ENCODE measurements at regions not wholly inside any gene's neighbourhood (a gene's known extent, or its start where the extent isn't known, plus 50 kb on each side); places are given as distances from the start of the nearest gene placed in this dataset.

GRCh38 chr6:63114610-63115211 is 96.6 kb upstream of the FKBP1C start:
- DNase-seq (ENCODE audit: extremely low read depth, insufficient read length) = no peak
- no peaks in the 10 kb centered on the region for H3K27me3 ChIP-seq (replicated peaks; ENCODE audit: control insufficient read depth, insufficient read depth, low read length)
- TF ChIP-seq CTCF (IDR thresholded peaks at IDR 0.05; ENCODE audit: insufficient read depth, low read length, poor library complexity, severe bottlenecking) = no peak
- no peaks in the 10 kb centered on the region for H3K36me3 ChIP-seq (ENCODE audit: control insufficient read depth, insufficient read depth, low read length)
- H3K4me3 ChIP-seq (replicated peaks; ENCODE audit: low read depth, low read length) = no peak overlapping the region

- no peaks in the 10 kb centered on the region for H3K27me3 ChIP-seq (replicated peaks; ENCODE audit: control insufficient read depth, insufficient read depth, low read length)
- no peak overlapping the region for H3K4me3 ChIP-seq (replicated peaks; ENCODE audit: low read depth, low read length)
- no peaks in the 10 kb centered on the region for H3K36me3 ChIP-seq (ENCODE audit: control insufficient read depth, insufficient read depth, low read length)
- no peak for DNase-seq (ENCODE audit: extremely low read depth, insufficient read length)
- no peak for TF ChIP-seq CTCF (IDR thresholded peaks at IDR 0.05; ENCODE audit: insufficient read depth, low read length, poor library complexity, severe bottlenecking)
These were observed 90.1 kb upstream of the FKBP1C start for GRCh38 chr6:63121166-63121565.

- Histone ChIP-seq H3K4me3 (replicated peaks; ENCODE audit: low read depth, low read length) (no peak overlapping the region), H3K27me3 (replicated peaks; ENCODE audit: control insufficient read depth, insufficient read depth, low read length) (no peaks in the 10 kb centered on the region), H3K36me3 (ENCODE audit: control insufficient read depth, insufficient read depth, low read length) (no peaks in the 10 kb centered on the region)
- no peak for DNase-seq (ENCODE audit: extremely low read depth, insufficient read length)
- no peak for TF ChIP-seq CTCF (IDR thresholded peaks at IDR 0.05; ENCODE audit: insufficient read depth, low read length, poor library complexity, severe bottlenecking)
These were observed 71.2 kb upstream of the FKBP1C start for GRCh38 chr6:63140114-63140513.

GRCh38 chr6:63140692-63141318 is 70.5 kb upstream of the FKBP1C start:
- no peaks in the 10 kb centered on the region for H3K36me3 ChIP-seq (ENCODE audit: control insufficient read depth, insufficient read depth, low read length)
- no peak overlapping the region for H3K4me3 ChIP-seq (replicated peaks; ENCODE audit: low read depth, low read length)
- TF ChIP-seq CTCF (IDR thresholded peaks at IDR 0.05; ENCODE audit: insufficient read depth, low read length, poor library complexity, severe bottlenecking) = no peak
- DNase-seq (ENCODE audit: extremely low read depth, insufficient read length) = no peak
- no peaks in the 10 kb centered on the region for H3K27me3 ChIP-seq (replicated peaks; ENCODE audit: control insufficient read depth, insufficient read depth, low read length)

- H3K36me3 ChIP-seq (ENCODE audit: control insufficient read depth, insufficient read depth, low read length) = no peaks in the 10 kb centered on the region
- TF ChIP-seq CTCF (IDR thresholded peaks at IDR 0.05; ENCODE audit: insufficient read depth, low read length, poor library complexity, severe bottlenecking) = no peak
- no peaks in the 10 kb centered on the region for H3K27me3 ChIP-seq (replicated peaks; ENCODE audit: control insufficient read depth, insufficient read depth, low read length)
- no peak for DNase-seq (ENCODE audit: extremely low read depth, insufficient read length)
- H3K4me3 ChIP-seq (replicated peaks; ENCODE audit: low read depth, low read length) = no peak overlapping the region
These were observed 61.5 kb upstream of the FKBP1C start for GRCh38 chr6:63149730-63150129.

Data from GM06990 (cell line).